NCI-H226 (cell line): ENCODE measurements at regions not wholly inside any gene's neighbourhood (a gene's known extent, or its start where the extent isn't known, plus 50 kb on each side); places are given as distances from the start of the nearest gene placed in this dataset.
"Not testable (repeated sequence)": the region's sequence is repeated elsewhere in the genome, so short reads cannot be mapped to it uniquely, and the experiment has no call there.

ENCODE experiments used
- DNase-seq: peaks from one replicate; pipeline ENCODE4 v3.0.0-alpha.2; 2015

DNA sequence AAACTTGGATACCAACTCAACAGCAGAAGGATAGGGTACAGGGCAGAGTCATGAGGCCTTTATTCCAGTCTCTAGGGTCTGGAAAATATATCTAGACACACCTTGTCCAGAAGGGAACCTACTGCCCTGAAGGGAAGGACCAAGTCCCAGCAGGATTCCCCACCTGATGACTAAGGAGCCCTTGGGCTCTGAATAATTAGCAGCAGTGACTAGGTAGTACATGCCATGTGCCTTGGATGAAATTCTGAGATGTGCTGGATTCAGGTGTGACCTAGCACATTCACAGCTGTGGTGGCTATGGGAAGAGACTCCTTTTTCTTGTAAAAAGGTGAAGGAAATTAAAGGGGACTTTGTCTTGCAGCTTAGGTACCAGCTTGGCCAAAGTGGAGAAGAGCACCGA, 364.3 kb upstream of the PTCHD4 start:
- DNase-seq: no peak

DNA sequence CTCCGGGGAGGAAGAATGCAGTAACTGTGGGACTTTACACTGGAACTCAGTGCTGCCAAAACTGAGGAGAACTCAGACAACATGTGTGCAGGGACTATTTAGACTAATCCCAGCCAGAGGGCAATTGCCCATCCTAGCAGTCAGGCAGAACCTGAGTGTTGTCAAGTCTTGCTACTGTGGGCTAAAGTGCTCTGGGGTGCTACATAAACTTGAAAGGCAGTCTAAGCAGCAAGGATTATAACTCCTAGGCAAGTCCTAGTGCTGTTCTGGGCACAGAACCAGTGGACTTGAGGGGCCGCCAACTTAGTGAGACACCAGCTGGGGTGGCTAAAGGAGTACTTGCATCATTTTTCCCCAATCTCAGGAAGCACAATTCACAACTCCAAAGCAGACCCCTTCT, 363.8 kb upstream of the PTCHD4 start:
- no peak for DNase-seq

DNA sequence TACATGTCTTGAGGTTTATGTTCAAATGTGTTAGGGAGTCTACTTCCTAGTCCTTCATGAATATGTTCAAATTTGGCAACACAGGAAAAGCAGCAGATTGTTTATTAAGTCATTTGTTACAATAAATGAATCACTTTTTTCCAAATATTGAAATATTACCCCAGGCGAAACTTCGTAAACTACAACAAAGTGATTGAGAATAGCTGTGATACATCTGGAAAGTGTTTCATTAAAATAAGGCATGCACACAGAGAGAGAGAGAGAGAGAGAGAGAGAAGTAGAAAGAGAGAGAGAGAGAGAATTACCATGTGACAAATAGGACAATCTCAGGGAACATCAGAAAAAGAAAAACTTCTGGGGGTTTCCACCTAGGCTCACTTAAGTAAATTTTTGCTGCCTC, 363.1 kb upstream of the PTCHD4 start:
- DNase-seq: no peak

DNA sequence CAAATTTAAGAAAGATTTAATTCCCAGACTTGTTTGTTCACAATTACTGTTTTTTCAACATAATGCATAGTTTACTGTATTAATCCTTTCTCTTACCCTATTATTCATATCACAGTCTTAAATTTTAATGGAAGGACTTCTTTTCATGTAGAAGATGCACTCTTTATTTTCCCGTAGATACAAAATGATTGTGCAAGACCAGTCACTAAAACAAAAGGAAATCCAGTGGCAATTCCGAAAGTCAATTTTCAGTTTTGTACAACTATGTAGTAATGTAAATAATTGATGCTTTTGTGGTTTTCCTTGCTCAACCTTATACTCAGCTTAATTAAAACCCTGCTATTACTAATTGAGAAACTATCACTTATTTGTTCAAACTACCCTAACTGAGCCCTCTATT, 361.5 kb upstream of the PTCHD4 start:
- no peak for DNase-seq

DNA sequence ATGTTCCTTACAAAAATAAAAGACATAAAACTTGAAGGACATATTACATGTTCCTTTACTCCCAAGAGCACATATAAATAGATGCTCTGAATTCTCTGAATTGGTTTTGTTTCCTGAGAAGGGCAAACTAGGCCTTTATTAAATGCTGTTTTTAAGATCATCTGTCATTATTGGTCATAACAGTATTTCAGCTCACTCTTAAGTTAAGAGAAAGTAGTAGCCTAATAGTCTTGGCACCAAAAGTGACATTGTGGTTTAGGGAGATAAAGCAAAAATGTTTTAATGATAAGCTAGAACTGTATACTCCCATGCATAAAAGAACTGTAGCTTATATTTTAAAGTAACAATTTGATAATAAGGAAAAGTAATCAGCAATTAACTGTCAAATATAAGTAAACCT, 361.1 kb upstream of the PTCHD4 start:
- DNase-seq: peak; percentile 33

DNA sequence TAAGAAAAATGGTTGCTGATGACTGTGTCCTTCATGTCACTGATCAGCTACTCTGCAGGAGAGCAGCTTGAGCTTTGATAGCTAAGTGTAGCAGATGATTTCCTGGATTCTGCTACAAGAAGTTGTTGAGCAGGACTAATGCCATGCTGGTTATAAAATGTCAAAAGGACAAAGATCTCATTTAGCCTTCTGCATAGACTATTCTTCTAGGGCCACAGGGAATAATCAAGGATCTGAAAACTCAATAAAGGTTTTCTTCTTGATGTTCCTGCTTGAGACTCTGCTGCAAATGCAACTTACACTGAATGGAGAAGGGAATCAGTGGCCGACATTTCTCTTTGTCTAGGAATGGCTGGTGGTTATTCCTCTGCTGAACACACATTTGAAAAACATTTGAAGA, 360.3 kb upstream of the PTCHD4 start:
- no peak for DNase-seq

DNA sequence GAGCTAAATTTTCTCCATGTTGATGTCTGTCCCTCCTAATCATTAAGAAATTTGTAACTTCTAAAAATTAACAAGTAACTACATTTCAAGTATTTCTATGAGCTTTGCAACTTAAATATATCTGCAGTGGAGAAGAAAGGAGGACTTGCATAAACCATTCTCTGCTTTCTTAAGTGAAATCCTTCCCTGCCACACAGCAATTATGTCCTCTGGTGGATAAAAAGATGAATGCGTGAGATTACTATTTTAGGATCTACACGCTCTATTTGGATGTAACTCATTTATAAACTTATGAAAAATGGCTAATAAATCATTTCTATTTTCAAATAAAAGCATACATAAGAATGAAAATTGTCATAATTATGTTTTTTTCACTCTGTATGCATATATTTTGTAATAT, 338.0 kb upstream of the PTCHD4 start:
- no peak for DNase-seq

DNA sequence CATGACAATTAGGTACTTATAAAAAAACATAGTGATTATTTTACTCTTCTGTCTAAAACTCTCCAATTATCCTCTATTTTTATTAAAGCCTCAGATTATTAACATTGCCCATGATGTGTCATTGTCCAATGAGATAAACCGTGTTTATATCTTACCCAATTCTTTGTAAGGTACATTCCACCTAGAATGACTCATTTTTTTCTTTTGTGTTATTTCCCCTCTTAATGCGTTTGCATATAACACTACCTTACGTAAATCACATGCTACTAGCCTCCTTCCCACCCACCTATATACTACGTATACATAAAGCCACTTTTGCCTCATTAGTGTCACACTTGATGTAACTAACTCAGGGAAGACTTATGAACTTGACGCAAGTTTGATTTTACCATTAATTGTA, 336.3 kb upstream of the PTCHD4 start:
- DNase-seq: peak; percentile 12

DNA sequence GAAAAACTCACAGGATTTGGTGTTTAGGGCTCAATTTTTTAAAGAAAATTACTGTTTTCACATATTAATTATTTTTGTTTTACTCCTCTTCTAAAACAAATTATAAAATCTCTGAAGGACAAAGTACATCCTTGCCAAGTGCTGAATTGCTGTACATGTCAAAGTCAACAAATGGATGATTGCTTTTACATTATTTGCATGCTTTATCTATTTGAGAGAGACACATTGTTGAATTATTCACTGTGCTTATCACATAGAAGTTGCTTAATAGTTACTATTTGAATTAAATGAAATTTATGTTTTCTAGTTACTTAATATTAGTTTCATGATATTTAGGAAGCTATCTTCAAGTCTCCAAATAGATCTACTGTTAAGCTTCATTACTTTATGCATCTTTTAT, 318.6 kb upstream of the PTCHD4 start:
- peak; percentile 57 for DNase-seq

DNA sequence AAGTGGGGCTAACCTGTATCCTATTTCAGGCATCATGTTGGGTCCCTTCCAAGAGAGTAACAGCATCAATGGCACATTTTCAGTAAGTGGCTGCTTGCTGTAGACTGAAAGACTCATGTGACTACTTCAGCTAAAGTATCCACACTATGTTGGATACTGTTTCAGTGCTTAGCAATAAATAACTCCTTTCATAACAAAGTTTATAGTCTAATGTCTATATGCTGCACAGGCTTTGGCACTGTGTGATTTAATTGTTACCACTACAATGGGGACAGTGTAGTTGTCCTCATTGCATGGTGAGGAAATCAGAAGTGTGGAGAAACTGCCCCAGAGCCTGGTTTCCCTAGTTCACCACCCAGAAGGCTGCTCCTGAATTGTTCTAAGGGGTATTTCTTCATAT, 318.0 kb upstream of the PTCHD4 start:
- no peak for DNase-seq

DNA sequence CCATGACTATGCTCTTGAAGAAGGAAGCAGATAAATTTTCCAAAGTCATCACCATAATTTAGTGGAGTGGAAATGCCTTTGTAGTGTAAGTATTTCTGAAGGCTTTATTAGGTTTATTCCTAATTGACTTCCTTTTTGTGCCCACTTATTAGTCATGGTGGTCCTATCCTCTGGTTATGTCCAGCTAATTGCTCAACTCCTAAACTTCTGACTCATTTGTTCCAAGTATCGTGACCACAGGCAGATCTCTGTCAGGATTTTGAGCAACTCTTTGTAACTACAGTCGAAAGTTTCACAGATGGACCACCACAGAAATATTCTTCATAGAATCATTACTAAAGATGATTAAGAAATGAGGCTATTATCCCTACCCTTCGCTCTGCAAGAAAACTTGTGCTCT, 315.6 kb upstream of the PTCHD4 start:
- peak; percentile 29 for DNase-seq

DNA sequence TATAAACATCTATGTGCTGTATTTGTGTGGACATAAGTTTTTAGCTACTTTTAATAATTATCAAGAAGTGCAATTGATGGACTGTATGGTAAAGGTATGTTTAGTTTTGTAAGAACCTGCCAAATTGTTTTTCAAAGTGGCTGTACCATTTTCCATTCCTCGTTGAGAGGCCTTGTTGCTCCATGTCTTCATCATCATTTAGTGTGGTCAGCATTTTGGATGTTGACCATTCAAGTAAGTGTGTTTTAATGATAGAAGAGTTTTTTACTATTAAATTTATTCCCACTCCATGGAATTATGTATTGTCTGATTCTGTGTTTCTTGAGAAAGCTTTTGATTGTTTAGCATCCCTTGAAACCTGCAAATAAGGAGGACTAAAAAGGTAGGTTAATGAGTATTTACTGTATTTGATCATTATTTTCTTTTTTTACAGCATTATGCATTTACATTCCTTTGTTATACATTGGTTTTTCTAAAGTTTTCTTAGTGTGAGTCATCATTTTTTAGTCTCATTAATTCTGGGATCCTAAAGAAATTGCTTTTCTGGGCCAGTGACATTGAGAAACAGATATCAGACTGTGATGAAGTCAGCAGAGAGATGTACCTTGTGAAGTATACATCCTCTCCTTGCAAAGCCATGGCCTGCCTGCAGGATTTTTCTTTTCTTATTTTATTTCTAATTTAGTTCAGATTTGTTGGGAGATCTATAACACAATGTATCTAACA, 312.8 kb upstream of the PTCHD4 start:
- no peak for DNase-seq

DNA sequence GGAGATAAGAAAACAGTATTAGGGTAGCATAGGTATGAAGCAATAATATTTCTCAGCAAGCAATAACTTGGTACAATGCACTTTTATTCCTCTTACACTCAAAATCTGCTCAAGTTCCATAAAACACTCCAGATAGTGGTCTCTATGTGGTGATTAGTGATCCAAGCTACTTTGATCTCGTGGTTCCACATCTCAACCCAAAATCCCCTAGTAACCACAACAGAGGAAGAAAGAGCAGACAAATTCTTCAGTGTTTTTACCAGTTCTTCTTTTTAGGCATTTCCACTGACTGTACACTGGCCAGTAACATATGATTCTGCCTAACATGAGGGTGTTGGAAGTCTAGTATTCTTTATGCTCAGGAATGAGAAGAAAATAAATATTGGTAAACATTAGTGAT, 309.0 kb upstream of the PTCHD4 start:
- DNase-seq: no peak

DNA sequence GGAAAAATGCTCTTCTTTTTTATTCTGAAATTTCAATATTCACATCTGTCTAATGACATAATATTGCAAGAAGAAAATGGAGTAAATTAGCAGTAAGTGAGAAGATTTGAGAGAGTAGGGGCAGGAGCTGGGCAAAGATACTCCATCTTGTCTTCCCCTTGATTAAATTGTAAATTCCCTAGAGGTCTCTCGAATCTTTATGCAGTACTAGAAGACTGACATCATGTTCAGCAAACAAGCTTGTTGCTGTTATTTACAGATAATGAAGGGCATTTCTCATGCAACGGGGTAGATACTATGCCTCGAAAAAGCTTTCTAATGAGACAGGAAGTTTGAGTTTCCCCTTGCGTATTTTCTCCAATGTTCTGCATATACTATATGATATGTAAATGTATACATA, 306.9 kb upstream of the PTCHD4 start:
- DNase-seq: no peak

DNA sequence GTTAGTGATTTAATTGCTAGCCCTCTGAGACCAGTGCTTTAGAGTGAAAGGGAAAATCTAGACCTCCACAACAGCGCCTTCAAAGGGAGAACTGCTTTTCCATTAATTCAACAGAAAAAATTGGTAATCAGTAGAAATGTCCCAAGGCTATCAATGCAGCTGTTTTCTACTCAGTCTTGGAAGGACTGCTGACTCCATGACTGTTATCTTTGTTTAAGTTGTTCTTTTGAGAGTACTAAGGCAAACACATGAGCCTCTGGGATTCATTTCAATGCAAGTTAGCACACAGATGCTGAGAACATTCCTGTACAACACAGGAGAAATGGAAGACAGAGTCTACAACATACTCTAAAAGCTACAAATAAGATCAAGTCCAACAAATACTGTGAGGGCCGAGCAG, 301.7 kb upstream of the PTCHD4 start:
- no peak for DNase-seq

DNA sequence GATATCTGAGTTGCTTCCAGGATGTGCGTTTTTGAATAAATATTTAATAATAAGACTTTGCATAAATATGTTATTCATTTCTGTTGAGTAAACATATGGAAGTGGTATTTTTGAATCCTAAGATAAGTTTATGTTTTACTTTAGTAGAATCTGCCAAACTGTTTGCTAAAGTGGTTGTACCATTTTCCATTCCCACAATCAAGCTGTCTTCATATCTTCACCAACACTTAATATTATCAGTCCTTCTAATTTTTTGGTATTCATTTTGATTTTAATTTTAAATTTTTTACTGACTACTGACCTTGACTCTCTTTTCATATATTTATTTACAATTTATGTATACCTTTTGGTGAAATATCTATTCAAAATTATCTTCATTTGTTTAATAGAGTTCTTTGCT, 293.9 kb upstream of the PTCHD4 start:
- no peak for DNase-seq

DNA sequence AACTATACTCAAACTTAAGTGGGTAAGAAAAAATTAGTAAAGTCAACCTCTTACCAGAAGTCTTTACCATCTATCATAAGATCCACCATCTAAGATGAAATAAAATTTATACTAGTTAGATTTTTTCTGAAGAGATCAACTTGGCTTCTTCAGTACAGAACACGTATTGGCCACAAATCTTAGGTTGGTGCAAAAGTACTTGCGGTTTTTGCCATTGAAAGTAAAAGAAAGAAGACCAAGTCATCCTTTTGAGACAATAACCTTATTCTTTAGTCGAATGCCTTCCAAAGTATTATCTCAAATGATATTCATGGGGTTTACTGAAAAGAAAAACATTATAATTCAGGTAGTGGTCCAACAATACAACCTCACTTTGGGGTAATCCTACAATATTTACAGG, 292.6 kb upstream of the PTCHD4 start:
- DNase-seq: no peak

DNA sequence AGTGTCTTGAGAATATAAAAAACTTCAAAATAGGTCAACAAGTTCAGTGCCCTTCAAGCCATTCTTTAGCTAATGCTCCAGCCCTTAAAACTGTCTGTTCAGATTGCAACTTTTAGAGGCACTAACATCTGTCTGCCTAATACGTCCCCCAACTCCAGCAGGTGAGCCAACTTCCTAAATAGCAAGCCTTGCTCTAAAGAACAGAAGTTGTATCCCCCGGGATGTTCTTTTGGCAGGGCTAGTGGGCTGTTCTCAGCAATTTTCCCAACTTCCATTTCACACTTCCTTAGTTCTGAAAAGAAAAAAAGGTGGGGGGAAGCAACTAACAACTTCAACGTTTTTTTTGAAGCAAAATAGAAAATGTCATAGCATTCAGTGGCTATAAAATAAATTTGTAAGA, 290.0 kb upstream of the PTCHD4 start:
- DNase-seq: no peak

DNA sequence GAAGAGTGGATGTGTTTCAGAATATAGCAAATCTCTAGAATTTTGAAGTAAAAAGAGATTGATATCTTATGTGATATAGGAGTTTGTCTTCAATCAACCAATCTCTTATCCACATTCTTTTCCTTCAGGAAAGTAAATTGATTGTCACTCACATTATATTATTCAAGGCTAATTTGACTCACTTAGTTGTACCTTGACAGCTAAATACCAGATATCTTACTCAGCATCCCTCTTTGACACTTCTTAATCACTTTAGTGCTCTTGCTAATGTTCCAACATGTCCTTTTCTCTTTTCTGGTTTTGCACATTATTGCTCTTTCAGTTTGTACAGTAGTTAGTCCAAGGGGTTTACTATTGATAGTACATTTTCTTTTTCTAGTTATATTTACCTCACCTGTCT, 286.9 kb upstream of the PTCHD4 start:
- no peak for DNase-seq

DNA sequence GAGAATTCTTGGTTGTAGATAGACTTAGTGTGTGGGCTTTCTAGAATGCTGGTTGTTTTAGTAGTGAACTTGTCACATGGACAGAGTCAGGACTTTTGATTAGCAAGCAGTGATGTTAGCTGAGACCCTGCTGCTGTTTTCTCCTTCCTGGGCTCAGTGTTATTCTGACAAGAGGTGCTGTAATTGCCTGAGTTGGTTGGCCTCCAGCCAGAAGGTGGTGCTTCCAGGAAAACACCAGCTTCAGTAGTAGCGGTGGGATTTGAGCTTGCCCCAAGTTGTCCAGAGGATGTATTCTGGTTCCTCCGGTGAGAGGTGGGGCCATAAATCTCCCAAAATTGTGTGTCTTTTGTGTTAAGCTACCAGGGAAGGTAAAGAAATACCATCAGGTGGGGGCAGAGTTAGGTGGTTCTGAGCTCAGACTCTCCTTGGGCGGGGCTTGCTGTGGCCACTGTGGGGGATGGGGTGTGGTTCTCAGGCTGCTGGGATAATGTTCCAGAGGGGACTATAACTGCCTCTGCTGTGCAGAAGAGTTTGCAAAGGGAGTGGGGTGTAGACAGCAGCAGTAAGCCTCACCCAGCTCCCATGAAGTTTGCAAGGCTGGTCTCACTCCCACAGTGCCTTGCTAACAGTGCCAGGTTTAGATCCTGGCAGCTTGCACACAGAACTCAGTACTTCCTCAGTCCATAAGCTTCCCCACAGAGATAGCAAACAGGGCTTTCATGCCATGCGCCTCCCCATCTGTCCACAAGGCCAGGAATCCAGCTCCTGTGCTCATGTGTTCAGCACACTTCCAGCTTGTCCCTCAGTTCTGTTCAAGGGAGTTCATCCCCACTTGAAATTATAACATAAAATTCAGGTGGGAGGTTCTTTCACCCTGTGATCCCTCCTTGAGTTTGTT, 278.4 kb upstream of the PTCHD4 start:
- no peak for DNase-seq

DNA sequence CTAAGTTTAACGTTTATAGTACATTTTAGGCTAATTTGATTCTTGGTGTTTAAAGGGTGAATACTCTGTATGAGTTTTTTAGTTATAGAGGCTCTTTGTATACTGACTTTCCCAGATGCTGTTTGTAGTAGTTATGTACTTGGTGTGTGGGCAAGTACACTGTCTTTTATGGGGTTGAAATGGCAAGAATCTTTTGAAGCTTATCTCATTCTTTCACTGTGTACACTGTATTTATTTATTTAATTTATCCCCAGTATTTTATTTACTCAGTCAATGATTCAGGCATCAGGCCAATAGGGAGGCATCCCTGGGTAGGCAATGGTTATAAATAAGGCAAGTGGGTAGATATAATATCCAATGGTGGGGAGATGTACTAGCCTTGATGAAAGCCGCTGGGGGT, 277.0 kb upstream of the PTCHD4 start:
- DNase-seq: no peak

DNA sequence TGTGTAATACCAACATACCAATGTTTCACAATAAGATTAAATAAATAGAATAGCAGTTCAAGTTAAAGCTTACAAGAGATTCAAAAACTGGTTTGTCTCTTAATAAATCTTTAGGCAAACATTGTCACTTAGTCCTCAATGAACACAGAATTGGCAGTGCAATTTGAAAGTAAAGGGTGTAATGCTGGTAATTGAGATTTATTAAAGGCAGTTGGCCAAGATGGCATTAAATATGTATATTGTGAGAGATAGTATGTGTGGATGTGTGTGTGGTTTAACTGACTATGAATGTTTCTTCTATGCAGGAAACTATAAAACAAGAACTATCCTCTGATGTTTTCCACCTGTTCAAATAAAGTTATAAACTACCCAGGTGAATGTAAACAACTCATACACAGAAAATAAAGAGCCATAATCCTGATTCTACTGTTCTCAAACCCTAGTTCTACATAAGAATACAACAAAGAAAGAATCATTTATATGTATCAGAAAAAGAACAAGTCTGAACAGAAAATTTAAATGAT, 267.9 kb upstream of the PTCHD4 start:
- no peak for DNase-seq

DNA sequence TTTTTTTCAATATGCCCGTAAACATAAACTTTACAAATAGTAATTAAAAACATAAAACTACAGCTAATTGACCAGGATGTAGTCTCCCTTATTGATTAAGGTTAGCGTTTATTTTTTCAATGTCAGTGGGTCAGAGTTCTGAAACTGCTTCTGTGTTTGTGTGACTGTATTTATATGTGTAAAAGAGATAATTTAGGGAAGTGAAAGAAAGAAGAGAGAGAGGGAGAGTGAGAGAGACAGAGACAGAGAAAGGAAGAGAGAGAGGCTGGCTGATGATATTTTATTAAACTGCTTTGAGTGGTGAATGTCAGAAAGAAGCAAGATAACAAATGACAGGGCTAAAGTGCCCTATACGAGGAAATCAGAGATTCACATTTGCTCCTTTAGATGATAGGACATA, 266.1 kb upstream of the PTCHD4 start:
- DNase-seq: no peak

DNA sequence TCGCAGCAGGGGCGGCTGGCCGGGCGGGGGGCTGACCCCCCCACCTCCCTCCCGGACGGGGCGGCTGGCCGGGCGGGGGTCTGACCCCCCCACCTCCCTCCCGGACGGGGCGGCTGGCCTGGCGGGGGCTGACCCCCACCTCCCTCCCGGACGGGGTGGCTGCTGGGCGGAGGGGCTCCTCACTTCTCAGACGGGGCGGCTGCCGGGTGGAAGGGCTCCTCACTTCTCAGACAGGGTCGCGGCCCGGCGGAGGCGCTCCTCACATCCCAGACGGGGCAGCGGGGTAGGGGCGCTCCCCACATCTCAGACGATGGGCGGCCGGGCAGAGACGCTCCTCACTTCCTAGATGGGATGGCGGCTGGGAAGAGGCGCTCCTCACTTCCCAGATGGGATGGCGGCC, 260.2 kb upstream of the PTCHD4 start:
- DNase-seq: not testable (repeated sequence)
